CD4-positive, alpha-beta T cell treated with Interleukin-17A for 1 hour (primary cell): ENCODE measurements at regions not wholly inside any gene's neighbourhood (a gene's known extent, or its start where the extent isn't known, plus 50 kb on each side); places are given as distances from the start of the nearest gene placed in this dataset.
"Not testable (repeated sequence)": the region's sequence is repeated elsewhere in the genome, so short reads cannot be mapped to it uniquely, and the experiment has no call there.

Experiments
- DNase-seq: peaks from one replicate; pipeline ENCODE4 v3.0.0-alpha.2; 2020

- DNase-seq: no peak
These were observed 406.0 kb upstream of the ZEB2 start for GRCh38 chr2:144925886-144926285.

GRCh38 chr2:144924827-144925226 is 404.9 kb upstream of the ZEB2 start:
- DNase-seq: no peak

- no peak for DNase-seq
These were observed 402.6 kb upstream of the ZEB2 start for GRCh38 chr2:144922519-144922918.

GRCh38 chr2:144920755-144921530 is 401.0 kb upstream of the ZEB2 start:
- no peak for DNase-seq

GRCh38 chr2:144914622-144915318 is 394.9 kb upstream of the ZEB2 start:
- DNase-seq: no peak

- DNase-seq: no peak
These were observed 394.2 kb upstream of the ZEB2 start for GRCh38 chr2:144914113-144914512.

- DNase-seq: no peak
These were observed 392.3 kb upstream of the ZEB2 start for GRCh38 chr2:144912206-144912605.

- no peak for DNase-seq
These were observed 386.0 kb upstream of the ZEB2 start for GRCh38 chr2:144905956-144906355.

- no peak for DNase-seq
These were observed 384.7 kb upstream of the ZEB2 start for GRCh38 chr2:144904612-144905011.

GRCh38 chr2:144903045-144903444 is 383.1 kb upstream of the ZEB2 start:
- DNase-seq: not testable (repeated sequence)

- not testable (repeated sequence) for DNase-seq
These were observed 381.5 kb upstream of the ZEB2 start for GRCh38 chr2:144901386-144901785.

- DNase-seq: no peak
These were observed 376.4 kb upstream of the ZEB2 start for GRCh38 chr2:144896341-144896740.

GRCh38 chr2:144894612-144895599 is 375.0 kb upstream of the ZEB2 start:
- DNase-seq: no peak

GRCh38 chr2:144893464-144893863 is 373.5 kb upstream of the ZEB2 start:
- DNase-seq: no peak

- peak; percentile 23 for DNase-seq
These were observed 370.9 kb upstream of the ZEB2 start for GRCh38 chr2:144890828-144891227.

GRCh38 chr2:144889348-144889747 is 369.4 kb upstream of the ZEB2 start:
- no peak for DNase-seq

- DNase-seq: no peak
These were observed 366.9 kb upstream of the ZEB2 start for GRCh38 chr2:144886862-144887261.

- no peak for DNase-seq
These were observed 358.0 kb upstream of the ZEB2 start for GRCh38 chr2:144877893-144878292.

- no peak for DNase-seq
These were observed 356.1 kb upstream of the ZEB2 start for GRCh38 chr2:144876013-144876412.

- DNase-seq: no peak
These were observed 355.5 kb upstream of the ZEB2 start for GRCh38 chr2:144875290-144875969.

GRCh38 chr2:144865670-144866069 is 345.8 kb upstream of the ZEB2 start:
- no peak for DNase-seq

- DNase-seq: no peak
These were observed 339.8 kb upstream of the ZEB2 start for GRCh38 chr2:144859716-144860115.

GRCh38 chr2:144858211-144858610 is 338.3 kb upstream of the ZEB2 start:
- DNase-seq: no peak
